Globus pallidus (tissue), 1 donor: ENCODE measurements at regions not wholly inside any gene's neighbourhood (a gene's known extent, or its start where the extent isn't known, plus 50 kb on each side); places are given as distances from the start of the nearest gene placed in this dataset.
"Not testable (repeated sequence)": the region's sequence is repeated elsewhere in the genome, so short reads cannot be mapped to it uniquely, and the experiment has no call there.

ENCODE experiments used
- DNase-seq: peaks from one replicate; pipeline ENCODE4 v3.0.0-alpha.2; 2015; ENCODE audit warnings: low spot score

- no peak for DNase-seq
Measured at GRCh38 chr5:117800261-117800660, 1188.1 kb downstream of the DTWD2 start.

GRCh38 chr5:117794847-117795246 lies 1193.5 kb downstream of the DTWD2 start:
- DNase-seq: no peak

- DNase-seq: no peak
Measured at GRCh38 chr5:117793963-117794362, 1194.4 kb downstream of the DTWD2 start.

- DNase-seq: no peak
Measured at GRCh38 chr5:117792476-117792875, 1195.9 kb downstream of the DTWD2 start.

- DNase-seq: no peak
Measured at GRCh38 chr5:117788596-117788995, 1199.8 kb downstream of the DTWD2 start.

GRCh38 chr5:117779171-117779570 lies 1204.5 kb upstream of the SEMA6A start:
- DNase-seq: no peak

- DNase-seq: no peak
Measured at GRCh38 chr5:117776977-117777376, 1202.4 kb upstream of the SEMA6A start.

GRCh38 chr5:117769877-117770276 lies 1195.3 kb upstream of the SEMA6A start:
- DNase-seq: no peak

GRCh38 chr5:117763271-117763670 lies 1188.6 kb upstream of the SEMA6A start:
- no peak for DNase-seq

GRCh38 chr5:117761186-117761585 lies 1186.6 kb upstream of the SEMA6A start:
- no peak for DNase-seq

GRCh38 chr5:117759849-117760499 lies 1185.4 kb upstream of the SEMA6A start:
- no peak for DNase-seq

GRCh38 chr5:117752403-117752802 lies 1177.8 kb upstream of the SEMA6A start:
- DNase-seq: no peak

- DNase-seq: no peak
Measured at GRCh38 chr5:117748336-117748735, 1173.7 kb upstream of the SEMA6A start.

GRCh38 chr5:117743337-117743736 lies 1168.7 kb upstream of the SEMA6A start:
- no peak for DNase-seq

- no peak for DNase-seq
Measured at GRCh38 chr5:117741655-117742206, 1167.1 kb upstream of the SEMA6A start.

- no peak for DNase-seq
Measured at GRCh38 chr5:117740268-117740667, 1165.6 kb upstream of the SEMA6A start.

- DNase-seq: no peak
Measured at GRCh38 chr5:117738571-117738970, 1163.9 kb upstream of the SEMA6A start.

- DNase-seq: no peak
Measured at GRCh38 chr5:117736698-117737097, 1162.1 kb upstream of the SEMA6A start.

- DNase-seq: no peak
Measured at GRCh38 chr5:117734056-117734455, 1159.4 kb upstream of the SEMA6A start.

- no peak for DNase-seq
Measured at GRCh38 chr5:117733051-117733450, 1158.4 kb upstream of the SEMA6A start.

GRCh38 chr5:117732264-117732663 lies 1157.6 kb upstream of the SEMA6A start:
- DNase-seq: no peak

GRCh38 chr5:117731446-117731845 lies 1156.8 kb upstream of the SEMA6A start:
- no peak for DNase-seq

- DNase-seq: not testable (repeated sequence)
Measured at GRCh38 chr5:117720784-117721183, 1146.2 kb upstream of the SEMA6A start.

GRCh38 chr5:117719413-117719812 lies 1144.8 kb upstream of the SEMA6A start:
- DNase-seq: no peak
